Eye (tissue), 1 donor: ENCODE measurements at regions not wholly inside any gene's neighbourhood (a gene's known extent, or its start where the extent isn't known, plus 50 kb on each side); places are given as distances from the start of the nearest gene placed in this dataset.
"Not testable (repeated sequence)": the region's sequence is repeated elsewhere in the genome, so short reads cannot be mapped to it uniquely, and the experiment has no call there.

ENCODE experiments used
- DNase-seq: peaks from one replicate; pipeline ENCODE4 v3.0.0-alpha.2; 2015

DNA sequence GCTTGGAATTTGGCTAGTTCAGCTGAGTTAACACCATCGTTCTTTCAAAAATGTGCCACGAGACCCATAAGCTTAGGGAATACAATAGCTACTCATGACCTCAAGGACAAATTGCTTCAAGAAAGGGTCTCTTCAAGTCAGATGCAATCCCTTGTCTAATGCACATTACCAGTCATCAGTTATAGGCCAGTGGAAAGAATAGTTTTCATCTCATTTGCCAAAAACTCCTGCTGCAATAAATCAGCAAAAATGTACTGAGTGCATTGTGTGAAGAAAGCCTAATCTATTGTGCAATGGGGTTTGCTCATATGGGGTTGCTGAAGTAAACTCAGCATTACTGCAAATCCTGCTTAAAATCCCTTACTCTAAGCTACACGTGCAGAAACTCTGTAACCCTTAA is 208.3 kb upstream of the NBEA start:
- peak; percentile 45 for DNase-seq

DNA sequence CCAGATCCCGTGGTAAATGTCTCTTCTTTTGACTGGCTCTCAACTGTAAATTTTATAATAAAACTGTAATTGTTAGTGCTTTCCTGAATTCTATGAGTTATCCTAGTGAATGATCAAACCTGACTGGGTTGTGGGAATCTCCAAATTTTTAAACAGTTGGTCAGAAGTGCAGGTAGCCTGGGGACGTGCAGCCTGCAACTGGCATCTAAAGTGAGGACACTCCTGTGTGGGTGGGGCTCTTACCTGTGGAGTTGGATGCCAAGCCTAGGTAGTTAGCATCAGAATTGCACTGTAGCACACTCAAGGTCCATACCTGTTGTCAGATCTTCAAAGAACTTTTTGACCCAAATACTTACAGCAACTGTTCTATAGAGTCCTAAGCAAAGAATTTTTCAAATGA is 207.1 kb upstream of the NBEA start:
- no peak for DNase-seq

- DNase-seq, result no peak
Observed at GRCh38 chr13:34738254-34738992, 203.6 kb upstream of the NBEA start.

DNA sequence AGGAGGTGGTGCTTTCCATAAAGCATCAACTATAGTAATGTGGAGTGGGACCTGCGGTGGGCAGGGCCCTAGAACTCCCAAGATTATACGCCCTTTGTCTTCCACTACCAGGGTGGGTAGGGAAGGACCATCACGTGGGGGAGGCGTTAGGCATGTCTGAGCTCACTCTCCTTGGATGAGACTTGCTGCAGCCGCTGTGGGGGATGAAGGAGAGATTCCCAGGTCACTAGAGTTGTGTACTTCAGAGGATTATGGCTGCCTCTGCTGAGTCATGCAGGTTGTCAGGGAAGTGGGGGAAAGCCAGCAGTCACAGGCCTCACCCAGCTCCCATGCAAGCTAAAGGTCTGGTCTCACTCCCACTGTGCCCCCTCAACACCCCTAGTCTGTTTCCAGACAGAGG is 195.0 kb upstream of the NBEA start:
- not testable (repeated sequence) for DNase-seq

- no peak for DNase-seq
Observed at GRCh38 chr13:34747507-34747906, 194.6 kb upstream of the NBEA start.

- DNase-seq, result no peak
Observed at GRCh38 chr13:34748073-34748472, 194.0 kb upstream of the NBEA start.

DNA sequence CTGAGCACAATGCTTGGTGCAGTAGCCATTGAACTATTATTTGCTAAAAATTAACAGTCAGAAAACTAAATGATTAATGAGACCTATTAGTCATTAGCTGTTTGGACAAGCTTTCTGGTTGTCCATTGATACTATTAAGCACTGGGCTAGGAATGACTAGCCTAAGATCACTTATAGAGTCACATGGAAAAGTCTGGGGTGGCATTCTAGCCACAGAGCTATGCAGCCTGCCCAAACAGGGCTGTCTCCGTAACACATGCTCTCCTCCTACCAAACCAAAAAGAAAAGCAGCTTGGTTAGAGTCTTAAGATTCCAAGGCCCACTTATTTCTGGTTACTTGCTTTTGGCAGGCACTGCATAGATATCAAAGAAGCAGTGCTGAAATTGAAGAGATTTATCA is 193.5 kb upstream of the NBEA start:
- DNase-seq, result no peak

GRCh38 chr13:34749046-34749445 is 193.0 kb upstream of the NBEA start:
- DNase-seq, result peak; percentile 39

GRCh38 chr13:34750078-34750931 is 191.8 kb upstream of the NBEA start:
- peak; percentile 58 for DNase-seq

GRCh38 chr13:34751044-34751443 is 191.0 kb upstream of the NBEA start:
- no peak for DNase-seq

DNA sequence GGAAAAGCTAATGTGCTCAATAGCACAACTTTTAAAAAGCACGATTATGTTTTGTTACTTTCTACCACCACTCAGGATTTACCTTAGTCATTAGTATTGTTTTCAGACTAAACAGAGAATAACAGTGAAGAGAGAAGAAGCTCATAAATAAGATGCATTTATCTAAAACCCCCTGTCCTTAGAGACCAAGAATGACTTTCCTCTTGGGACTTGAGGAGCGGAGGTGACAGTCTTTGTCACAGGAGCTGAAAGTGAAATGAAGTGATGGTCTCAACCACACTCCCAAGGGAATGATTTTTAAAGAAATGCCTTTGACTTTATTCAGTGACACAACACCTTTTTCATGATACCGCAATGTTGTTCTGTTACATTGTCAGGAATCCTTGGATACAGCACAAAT is 190.6 kb upstream of the NBEA start:
- DNase-seq, result no peak

DNA sequence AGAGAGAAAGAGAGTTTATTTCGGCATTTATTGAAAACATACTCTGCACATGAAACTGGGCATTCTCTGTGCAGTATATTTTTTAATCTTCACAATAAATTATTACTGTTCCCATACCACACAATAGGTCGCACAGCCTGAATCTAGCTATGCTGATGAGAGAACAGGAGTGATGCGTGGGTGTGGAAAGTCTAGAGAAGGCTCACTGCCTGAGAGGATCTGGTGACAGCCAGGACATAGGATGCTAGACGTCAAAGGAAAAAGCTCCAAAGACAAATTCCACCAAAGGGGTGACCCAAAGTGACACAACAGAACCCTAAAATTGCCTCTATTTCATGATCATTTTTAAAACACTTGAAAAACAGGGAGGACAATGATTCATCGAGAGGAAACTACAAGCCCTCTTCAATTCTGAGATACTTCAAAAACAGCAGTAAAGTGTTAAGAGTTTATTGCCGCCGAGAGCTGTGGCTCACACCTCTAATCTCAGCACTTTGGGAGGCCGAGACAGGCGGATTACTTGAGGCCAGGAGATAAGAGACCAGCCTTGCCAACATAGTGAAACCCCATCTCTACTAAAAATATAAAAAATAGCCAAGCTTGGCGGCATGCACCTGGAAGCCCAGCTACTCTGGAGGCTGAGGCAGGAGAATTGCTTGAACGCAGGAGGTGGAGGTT is 189.6 kb upstream of the NBEA start:
- no peak for DNase-seq

GRCh38 chr13:34756136-34756535 is 185.9 kb upstream of the NBEA start:
- no peak for DNase-seq

GRCh38 chr13:34756572-34756971 is 185.5 kb upstream of the NBEA start:
- no peak for DNase-seq

GRCh38 chr13:34757441-34757840 is 184.6 kb upstream of the NBEA start:
- no peak for DNase-seq

GRCh38 chr13:34758628-34759027 is 183.4 kb upstream of the NBEA start:
- DNase-seq, result no peak

DNA sequence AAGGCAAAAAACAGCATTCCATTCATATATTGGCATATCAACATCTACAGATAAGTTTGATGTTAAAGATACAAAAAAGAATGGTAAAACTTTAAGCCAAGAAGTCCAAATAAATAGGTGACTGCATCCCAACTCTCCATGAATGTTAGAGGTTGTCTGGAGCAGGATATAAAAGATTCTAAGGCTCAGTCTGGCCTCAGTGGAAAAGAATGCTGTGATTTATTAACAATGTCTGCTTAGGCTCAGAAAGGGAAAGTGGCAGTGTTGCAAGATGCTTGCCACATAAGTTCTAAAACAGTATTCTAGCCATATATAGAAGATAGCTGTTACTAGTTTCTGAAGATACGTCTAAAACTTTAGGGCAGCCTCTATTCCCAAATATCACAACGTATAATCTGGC is 179.8 kb upstream of the NBEA start:
- no peak for DNase-seq

DNA sequence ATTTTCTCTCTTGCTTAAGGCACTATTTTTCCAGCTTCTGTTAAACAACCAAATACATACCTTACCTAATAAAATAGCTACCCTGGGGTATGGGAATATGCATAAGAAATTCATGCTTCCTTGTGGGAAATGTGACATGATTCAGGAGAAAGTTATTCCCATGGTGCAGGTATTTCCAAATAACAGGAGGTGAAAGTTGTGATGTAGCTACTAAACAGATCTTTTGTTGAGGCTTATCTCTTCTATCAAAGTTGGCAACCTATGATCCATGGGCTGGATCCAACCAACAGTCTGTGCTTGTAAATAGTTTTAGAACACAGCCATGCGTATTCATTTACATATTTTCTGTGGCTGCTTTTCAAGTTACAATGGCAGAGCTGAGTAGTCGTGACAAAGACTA is 177.8 kb upstream of the NBEA start:
- no peak for DNase-seq

DNA sequence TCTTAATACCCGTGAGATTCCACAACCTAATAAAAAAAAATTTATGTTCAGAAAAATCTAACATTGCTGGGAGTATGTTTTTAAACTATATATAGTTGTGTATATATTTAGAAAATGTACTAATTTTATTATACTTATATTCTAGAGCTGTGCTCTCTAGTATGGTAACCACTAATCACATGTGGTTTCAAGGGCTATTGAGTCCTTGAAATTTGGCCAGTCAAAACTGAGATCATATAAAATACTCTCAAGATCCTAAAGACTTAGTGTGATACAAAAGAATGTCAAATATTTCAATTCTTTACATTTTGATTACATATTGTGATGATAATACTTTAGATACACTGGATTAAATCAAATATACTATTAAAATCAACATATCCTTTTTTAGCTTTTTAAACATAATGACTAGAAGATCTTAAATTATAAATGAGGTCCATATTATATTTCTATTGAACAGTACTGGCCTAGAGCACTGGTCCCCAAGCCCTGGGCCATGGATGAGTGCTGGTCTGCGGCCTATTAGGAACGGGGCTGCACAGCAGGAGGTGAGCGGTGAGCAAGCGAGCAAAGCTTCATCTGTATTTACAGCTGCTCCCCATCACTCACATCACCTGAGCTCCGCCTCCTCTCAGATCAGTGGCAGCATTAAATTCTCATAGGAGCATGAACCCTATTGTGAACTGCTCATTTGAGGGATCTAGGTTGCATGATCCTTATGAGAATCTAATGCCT is 176.5 kb upstream of the NBEA start:
- DNase-seq, result no peak

- DNase-seq, result no peak
Observed at GRCh38 chr13:34767778-34768177, 174.3 kb upstream of the NBEA start.

- DNase-seq, result no peak
Observed at GRCh38 chr13:34772206-34772605, 169.9 kb upstream of the NBEA start.

- no peak for DNase-seq
Observed at GRCh38 chr13:34772881-34773280, 169.2 kb upstream of the NBEA start.

- no peak for DNase-seq
Observed at GRCh38 chr13:34776390-34776981, 165.6 kb upstream of the NBEA start.
